Trophoblast cell (in vitro differentiated cells and primary cell): ENCODE measurements at regions not wholly inside any gene's neighbourhood (a gene's known extent, or its start where the extent isn't known, plus 50 kb on each side); places are given as distances from the start of the nearest gene placed in this dataset.

Source experiments
- DNase-seq, 2 donors: peaks; one replicate each; pipeline ENCODE4 v3.0.0-alpha.2; 2016
- H2AFZ ChIP-seq: 2 replicates; pipeline ENCODE4 v1.6.1; 2013; ENCODE audit warnings: low read length, moderate library complexity, mild to moderate bottlenecking; ENCODE audit not compliant: insufficient read depth, poor library complexity
- H2AK5ac ChIP-seq: 2 replicates; pipeline ENCODE4 v1.6.1; 2013; ENCODE audit warnings: mild to moderate bottlenecking, low read length
- H2BK120ac ChIP-seq: 2 replicates; pipeline ENCODE4 v1.6.1; 2013; ENCODE audit warnings: low read length, mild to moderate bottlenecking, moderate library complexity; ENCODE audit not compliant: insufficient read depth, poor library complexity
- H2BK12ac ChIP-seq: 2 replicates; pipeline ENCODE4 v1.6.1; 2013; ENCODE audit warnings: mild to moderate bottlenecking, low read length, moderate library complexity
- H2BK5ac ChIP-seq: 2 replicates; pipeline ENCODE4 v1.6.1; 2013; ENCODE audit warnings: low read length, low read depth, moderate library complexity, mild to moderate bottlenecking; ENCODE audit not compliant: poor library complexity
- H3K14ac ChIP-seq: 2 replicates; pipeline ENCODE4 v1.6.1; 2013; ENCODE audit warnings: mild to moderate bottlenecking, low read length
- H3K18ac ChIP-seq: 2 replicates; pipeline ENCODE4 v1.6.1; 2013; ENCODE audit warnings: mild to moderate bottlenecking, low read length
- H3K23ac ChIP-seq: 2 replicates; pipeline ENCODE4 v1.6.1; 2013; ENCODE audit warnings: low read length
- H3K27ac ChIP-seq: 2 replicates; pipeline ENCODE4 v1.5.1; 2013; ENCODE audit warnings: low read depth, mild to moderate bottlenecking, inconsistent platforms, low read length, moderate library complexity
- H3K27me3 ChIP-seq: 2 replicates; pipeline ENCODE4 v1.6.1; 2013; ENCODE audit warnings: inconsistent platforms, mild to moderate bottlenecking, low read length, moderate library complexity; ENCODE audit not compliant: insufficient read depth
- H3K36me3 ChIP-seq, 2 experiments: 1 replicate in 1 of 2; 2 replicates in 1 of 2; pipeline ENCODE4 v1.6.1; 2013; ENCODE audit warnings: low read length in 2 of 2, mild to moderate bottlenecking in 2 of 2, moderate library complexity in 1 of 2; ENCODE audit not compliant: insufficient read depth in 2 of 2, control insufficient read depth in 1 of 2
- H3K4ac ChIP-seq: 2 replicates; pipeline ENCODE4 v1.6.1; 2013; ENCODE audit warnings: low read depth, mild to moderate bottlenecking, low read length, moderate library complexity
- H3K4me1 ChIP-seq, 2 experiments: 1 replicate in 1 of 2; 2 replicates in 1 of 2; pipeline ENCODE4 v1.6.1; 2013; ENCODE audit warnings: low read length in 2 of 2, mild to moderate bottlenecking in 2 of 2, moderate library complexity in 1 of 2; ENCODE audit not compliant: insufficient read depth in 2 of 2, control insufficient read depth in 1 of 2
- H3K4me2 ChIP-seq: 2 replicates; pipeline ENCODE4 v1.6.1; 2013; ENCODE audit warnings: inconsistent platforms, mild to moderate bottlenecking, low read length, moderate library complexity
- H3K4me3 ChIP-seq: 2 replicates; pipeline ENCODE4 v1.5.1; 2013; ENCODE audit warnings: mild to moderate bottlenecking, low read depth, low read length, inconsistent platforms
- H3K79me1 ChIP-seq: one replicate; pipeline ENCODE4 v1.6.1; 2013; ENCODE audit warnings: low read length
- H3K79me2 ChIP-seq: 2 replicates; pipeline ENCODE4 v1.6.1; 2013; ENCODE audit warnings: low read length, mild to moderate bottlenecking; ENCODE audit not compliant: control insufficient read depth, insufficient read depth, poor library complexity
- H3K9ac ChIP-seq: 2 replicates; pipeline ENCODE4 v1.6.1; 2013; ENCODE audit warnings: mild to moderate bottlenecking, low read length
- H3K9me3 ChIP-seq: 2 replicates; pipeline ENCODE4 v1.6.1; 2013; ENCODE audit warnings: low read depth, mild to moderate bottlenecking, control low read depth, inconsistent platforms, low read length; ENCODE audit not compliant: insufficient read depth
- H4K12ac ChIP-seq: 2 replicates; pipeline ENCODE4 v1.6.1; 2013; ENCODE audit warnings: low read depth, mild to moderate bottlenecking, low read length, moderate library complexity
- H4K8ac ChIP-seq: 2 replicates; pipeline ENCODE4 v1.6.1; 2013; ENCODE audit warnings: low read depth, mild to moderate bottlenecking, low read length, moderate library complexity
- H4K91ac ChIP-seq: one replicate; pipeline ENCODE4 v1.6.1; 2013; ENCODE audit warnings: low read depth, mild to moderate bottlenecking, low read length, moderate library complexity
- WGBS: extraction: QIAGEN DNeasy Blood & Tissue Kit; methylation state at CpG from one replicate; pipeline ENCODE4 v1.1.7; 2013; ENCODE audit warnings: missing lambda C conversion rate; ENCODE audit not compliant: insufficient read length, insufficient coverage; ENCODE audit errors: extremely low coverage; 5-methylcytosine and 5-hydroxymethylcytosine counted together

- Histone ChIP-seq H3K23ac (no peak overlapping the region), H4K12ac (no peak overlapping the region), H3K4ac (no peak overlapping the region), H3K36me3 (no peaks in the 10 kb centered on the region), H3K9ac (no peak overlapping the region), H3K4me2 (no peak overlapping the region), H3K9me3 (no peaks in the 10 kb centered on the region), H3K14ac (no peak overlapping the region), H4K8ac (no peak overlapping the region), H3K4me1 (no peaks in the 10 kb centered on the region), H3K18ac (no peak overlapping the region), H3K27ac (no peak overlapping the region), H3K79me1 (no peaks in the 10 kb centered on the region), H2BK120ac (no peak overlapping the region), H2AFZ (no peak overlapping the region), H3K4me3 (no peak overlapping the region), H2BK12ac (no peak overlapping the region), H3K27me3 (no peaks in the 10 kb centered on the region), H2BK5ac (no peak overlapping the region), H4K91ac (no peak overlapping the region), H2AK5ac (no peak overlapping the region), H3K79me2 (no peaks in the 10 kb centered on the region)
- DNase-seq: no peak
- WGBS: no CpG with 5 or more reads among the region's 4 CpGs
These were observed 247.8 kb upstream of the ZFP64 start for GRCh38 chr20:52439375-52439774.

GRCh38 chr20:52438326-52438963 is 246.9 kb upstream of the ZFP64 start:
- no peak overlapping the region for H4K8ac ChIP-seq
- H3K4me3 ChIP-seq: no peak overlapping the region
- H3K18ac ChIP-seq: no peak overlapping the region
- no peak overlapping the region for H3K14ac ChIP-seq
- no peak overlapping the region for H3K4me2 ChIP-seq
- H3K27me3 ChIP-seq: no peaks in the 10 kb centered on the region
- no peak overlapping the region for H2AK5ac ChIP-seq
- no peak overlapping the region for H3K27ac ChIP-seq
- H3K79me1 ChIP-seq: no peaks in the 10 kb centered on the region
- H2BK5ac ChIP-seq: no peak overlapping the region
- no peak overlapping the region for H4K12ac ChIP-seq
- no peaks in the 10 kb centered on the region for H3K79me2 ChIP-seq
- H3K4me1 ChIP-seq: no peaks in the 10 kb centered on the region
- no peak for DNase-seq
- H4K91ac ChIP-seq: no peak overlapping the region
- no peak overlapping the region for H2AFZ ChIP-seq
- H3K9ac ChIP-seq: no peak overlapping the region
- H3K23ac ChIP-seq: no peak overlapping the region
- no CpG with 5 or more reads among the region's 8 CpGs for WGBS
- no peaks in the 10 kb centered on the region for H3K9me3 ChIP-seq
- no peak overlapping the region for H3K4ac ChIP-seq
- no peak overlapping the region for H2BK12ac ChIP-seq
- H2BK120ac ChIP-seq: no peak overlapping the region
- H3K36me3 ChIP-seq: no peaks in the 10 kb centered on the region

- no peak overlapping the region for H2BK120ac ChIP-seq
- H3K23ac ChIP-seq: no peak overlapping the region
- no peaks in the 10 kb centered on the region for H3K4me1 ChIP-seq
- H2AFZ ChIP-seq: no peak overlapping the region
- H3K14ac ChIP-seq: no peak overlapping the region
- no peaks in the 10 kb centered on the region for H3K36me3 ChIP-seq
- no peaks in the 10 kb centered on the region for H3K9me3 ChIP-seq
- no peak overlapping the region for H3K9ac ChIP-seq
- H3K4me3 ChIP-seq: no peak overlapping the region
- no peak overlapping the region for H4K12ac ChIP-seq
- no peak overlapping the region for H2BK5ac ChIP-seq
- H4K91ac ChIP-seq: no peak overlapping the region
- no peak overlapping the region for H3K27ac ChIP-seq
- H2BK12ac ChIP-seq: no peak overlapping the region
- no peak overlapping the region for H4K8ac ChIP-seq
- no peak overlapping the region for H3K4me2 ChIP-seq
- no peak overlapping the region for H3K4ac ChIP-seq
- no peak overlapping the region for H3K18ac ChIP-seq
- H3K79me2 ChIP-seq: no peaks in the 10 kb centered on the region
- H3K27me3 ChIP-seq: no peaks in the 10 kb centered on the region
- no peak for DNase-seq
- no peaks in the 10 kb centered on the region for H3K79me1 ChIP-seq
- no CpG with 5 or more reads among the region's 5 CpGs for WGBS
- H2AK5ac ChIP-seq: no peak overlapping the region
These were observed 242.9 kb upstream of the ZFP64 start for GRCh38 chr20:52434453-52434852.

- H3K36me3 ChIP-seq: no peaks in the 10 kb centered on the region
- no peak overlapping the region for H3K4me3 ChIP-seq
- no peak overlapping the region for H3K27ac ChIP-seq
- H2BK12ac ChIP-seq: no peak overlapping the region
- no peaks in the 10 kb centered on the region for H3K79me1 ChIP-seq
- no peaks in the 10 kb centered on the region for H3K9me3 ChIP-seq
- no peaks in the 10 kb centered on the region for H3K27me3 ChIP-seq
- no peak overlapping the region for H3K23ac ChIP-seq
- WGBS: no CpG with 5 or more reads among the region's 2 CpGs
- H3K4me2 ChIP-seq: no peak overlapping the region
- H2AK5ac ChIP-seq: no peak overlapping the region
- no peak overlapping the region for H2AFZ ChIP-seq
- no peak overlapping the region for H4K12ac ChIP-seq
- H3K4ac ChIP-seq: no peak overlapping the region
- no peaks in the 10 kb centered on the region for H3K4me1 ChIP-seq
- no peak overlapping the region for H2BK120ac ChIP-seq
- no peak overlapping the region for H3K14ac ChIP-seq
- H4K91ac ChIP-seq: no peak overlapping the region
- H3K9ac ChIP-seq: no peak overlapping the region
- no peak overlapping the region for H3K18ac ChIP-seq
- no peak overlapping the region for H2BK5ac ChIP-seq
- H3K79me2 ChIP-seq: no peaks in the 10 kb centered on the region
- no peak for DNase-seq
- no peak overlapping the region for H4K8ac ChIP-seq
These were observed 242.5 kb upstream of the ZFP64 start for GRCh38 chr20:52434041-52434425.
